Erythroblast (primary cell): ENCODE measurements at regions not wholly inside any gene's neighbourhood (a gene's known extent, or its start where the extent isn't known, plus 50 kb on each side); places are given as distances from the start of the nearest gene placed in this dataset.

ENCODE experiments used
- GATA1 ChIP-seq: IDR thresholded peaks from 2 replicates; pipeline ENCODE4 v1.6.1; 2011; ENCODE audit warnings: low read depth, mild to moderate bottlenecking, control low read depth, low read length, moderate library complexity
- POLR2A ChIP-seq: IDR thresholded peaks from 2 replicates; pipeline ENCODE4 v1.6.1; 2011; ENCODE audit warnings: mild to moderate bottlenecking, low read length

DNA sequence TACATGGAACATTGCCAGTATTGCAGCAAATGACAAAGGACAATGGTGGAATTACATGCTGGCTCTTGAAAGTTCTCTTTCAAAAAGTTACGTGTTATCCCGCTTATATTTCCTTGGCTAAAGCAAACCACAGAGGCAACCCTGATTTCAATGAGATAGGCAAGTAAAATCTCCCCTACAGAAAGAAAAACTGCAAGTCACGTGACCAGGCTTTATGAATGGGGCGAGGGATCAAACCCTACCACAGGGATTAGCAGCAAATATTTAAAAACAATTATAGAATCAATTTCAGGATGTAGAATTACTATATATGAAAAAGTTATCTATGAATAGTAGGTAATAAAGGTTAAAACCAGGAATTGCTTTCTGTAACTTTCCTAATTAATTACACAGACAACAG lies 603.4 kb upstream of the GBE1 start:
- TF ChIP-seq POLR2A (no peak), GATA1 (no peak)
